Neuronal stem cell (in vitro differentiated cells): ENCODE measurements at regions not wholly inside any gene's neighbourhood (a gene's known extent, or its start where the extent isn't known, plus 50 kb on each side); places are given as distances from the start of the nearest gene placed in this dataset.

Experiments used
- DNase-seq: peaks from one replicate; pipeline ENCODE4 v3.0.0-alpha.2; 2013; ENCODE audit warnings: low spot score
- H2AFZ ChIP-seq: one replicate; pipeline ENCODE4 v1.6.1; 2013; ENCODE audit warnings: mild to moderate bottlenecking, low read length, inconsistent platforms
- H2AK5ac ChIP-seq: 2 replicates; pipeline ENCODE4 v1.6.1; 2013; ENCODE audit warnings: low read depth, mild to moderate bottlenecking, inconsistent platforms, low read length, moderate library complexity, mixed read lengths
- H2BK120ac ChIP-seq: 2 replicates; pipeline ENCODE4 v1.6.1; 2013; ENCODE audit warnings: low read depth, mild to moderate bottlenecking, inconsistent platforms, low read length, moderate library complexity, mixed read lengths
- H2BK12ac ChIP-seq: one replicate; pipeline ENCODE4 v1.6.1; 2013; ENCODE audit warnings: low read length, inconsistent platforms
- H2BK15ac ChIP-seq: 2 replicates; pipeline ENCODE4 v1.6.1; 2013; ENCODE audit warnings: mild to moderate bottlenecking, low read length, inconsistent platforms, mixed read lengths
- H2BK5ac ChIP-seq: one replicate; pipeline ENCODE4 v1.6.1; 2013; ENCODE audit warnings: inconsistent platforms, mild to moderate bottlenecking, low read length, moderate library complexity
- H3K14ac ChIP-seq: one replicate; pipeline ENCODE4 v1.6.1; 2013; ENCODE audit warnings: low read length, inconsistent platforms
- H3K18ac ChIP-seq: 2 replicates; pipeline ENCODE4 v1.6.1; 2013; ENCODE audit warnings: low read length, inconsistent platforms
- H3K23ac ChIP-seq: 2 replicates; pipeline ENCODE4 v1.6.1; 2013; ENCODE audit warnings: low read depth, mild to moderate bottlenecking, mixed read lengths, low read length, inconsistent platforms; ENCODE audit not compliant: poor library complexity
- H3K27ac ChIP-seq: replicated peaks from 3 replicates; pipeline ENCODE4 v1.5.1; 2013; ENCODE audit warnings: low read length, inconsistent platforms
- H3K27me3 ChIP-seq, 3 experiments: 2 replicates each; pipeline ENCODE4 v1.6.1; 2013; ENCODE audit warnings: low read length in 3 of 3, mild to moderate bottlenecking in 2 of 3, inconsistent platforms in 1 of 3, low read depth in 1 of 3, mixed read lengths in 1 of 3, moderate library complexity in 1 of 3; ENCODE audit not compliant: control insufficient read depth in 3 of 3, insufficient read depth in 3 of 3
- H3K36me3 ChIP-seq, 2 donors: replicated peaks in 1 of 2; 2 replicates each; pipeline ENCODE4 v1.6.1; 2013; ENCODE audit warnings: low read length in 2 of 2; ENCODE audit not compliant: control insufficient read depth in 2 of 2, insufficient read depth in 2 of 2
- H3K4ac ChIP-seq: 2 replicates; pipeline ENCODE4 v1.6.1; 2013; ENCODE audit warnings: inconsistent platforms, mild to moderate bottlenecking, low read length, moderate library complexity
- H3K4me1 ChIP-seq, 2 donors: 1 replicate in 1 of 2; 2 replicates in 1 of 2; pipeline ENCODE4 v1.6.1; 2013; ENCODE audit warnings: low read length in 2 of 2, low read depth in 1 of 2; ENCODE audit not compliant: control insufficient read depth in 2 of 2, insufficient read depth in 1 of 2
- H3K4me2 ChIP-seq: one replicate; pipeline ENCODE4 v1.6.1; 2013; ENCODE audit warnings: mild to moderate bottlenecking, low read length, inconsistent platforms; ENCODE audit not compliant: insufficient read depth, poor library complexity, severe bottlenecking
- H3K4me3 ChIP-seq, 2 donors: 2 replicates each; pipeline ENCODE4 v1.5.1; 2013; ENCODE audit warnings: low read length in 2 of 2, mild to moderate bottlenecking in 2 of 2, inconsistent platforms in 1 of 2, moderate library complexity in 1 of 2
- H3K79me1 ChIP-seq: one replicate; pipeline ENCODE4 v1.6.1; 2013; ENCODE audit warnings: low read depth, mild to moderate bottlenecking, inconsistent platforms, low read length, moderate library complexity
- H3K9ac ChIP-seq: one replicate; pipeline ENCODE4 v1.6.1; 2013; ENCODE audit warnings: mild to moderate bottlenecking, low read depth, low read length, inconsistent platforms; ENCODE audit not compliant: poor library complexity
- H3K9me3 ChIP-seq, 2 donors: replicated peaks in 1 of 2; 2 replicates each; pipeline versions ENCODE3 to v1.6.1; 2013; ENCODE audit warnings: low read length in 2 of 2, mild to moderate bottlenecking in 2 of 2, inconsistent platforms in 1 of 2, low read depth in 1 of 2, mixed read lengths in 1 of 2, moderate library complexity in 1 of 2; ENCODE audit not compliant: control insufficient read depth in 2 of 2, insufficient read depth in 1 of 2
- H4K8ac ChIP-seq: one replicate; pipeline ENCODE4 v1.6.1; 2013; ENCODE audit warnings: low read depth, mild to moderate bottlenecking, inconsistent platforms, low read length, moderate library complexity
- H4K91ac ChIP-seq: one replicate; pipeline ENCODE4 v1.6.1; 2013; ENCODE audit warnings: low read length, low read depth, mild to moderate bottlenecking, inconsistent platforms; ENCODE audit not compliant: poor library complexity
- WGBS, 2 donors: extraction: QIAGEN DNeasy Blood & Tissue Kit; methylation state at CpG; one replicate each; pipeline ENCODE4 v1.1.7; 2013; ENCODE audit warnings: missing lambda C conversion rate in 2 of 2, mixed read lengths in 1 of 2; ENCODE audit not compliant: insufficient read length in 2 of 2, insufficient replicate concordance in 1 of 2; ENCODE audit errors: extremely low coverage in 2 of 2; 5-methylcytosine and 5-hydroxymethylcytosine counted together

- Histone ChIP-seq H2AK5ac (no peak overlapping the region), H3K27me3 (peaks cover 0 to 11% (median 0%) of the 10 kb centered on the region in 3 experiments), H2BK12ac (no peak overlapping the region), H3K4me3 (no peak overlapping the region), H2BK120ac (no peak overlapping the region), H3K4me1 (no peaks in the 10 kb centered on the region), H4K91ac (no peak overlapping the region), H4K8ac (no peak overlapping the region), H3K27ac (no peak overlapping the region), H3K4me2 (no peak overlapping the region), H3K9ac (no peak overlapping the region), H3K14ac (no peak overlapping the region), H2AFZ (no peak overlapping the region), H3K4ac (no peak overlapping the region), H3K79me1 (no peaks in the 10 kb centered on the region), H3K18ac (no peak overlapping the region), H2BK15ac (no peak overlapping the region), H3K36me3 (no peaks in the 10 kb centered on the region), H2BK5ac (no peak overlapping the region), H3K23ac (no peak overlapping the region), H3K9me3 (no peaks in the 10 kb centered on the region)
- DNase-seq, result no peak
- no CpG with 5 or more reads among the region's 4 CpGs for WGBS, 2 donors
Measured at GRCh38 chr2:88838165-88838635, 146.7 kb downstream of the RPIA start.

- Histone ChIP-seq H3K4me2 (no peak overlapping the region), H3K23ac (no peak overlapping the region), H3K18ac (no peak overlapping the region), H3K27ac (no peak overlapping the region), H3K27me3 (peaks cover 0 to 16% (median 0%) of the 10 kb centered on the region in 3 experiments), H3K4me1 (no peaks in the 10 kb centered on the region), H3K4ac (no peak overlapping the region), H3K9ac (no peak overlapping the region), H2AFZ (no peak overlapping the region), H2BK5ac (no peak overlapping the region), H2AK5ac (no peak overlapping the region), H3K79me1 (no peaks in the 10 kb centered on the region), H2BK120ac (no peak overlapping the region), H4K8ac (no peak overlapping the region), H3K4me3 (no peak overlapping the region), H3K9me3 (no peaks in the 10 kb centered on the region), H2BK12ac (no peak overlapping the region), H3K14ac (no peak overlapping the region), H2BK15ac (no peak overlapping the region), H4K91ac (no peak overlapping the region), H3K36me3 (no peaks in the 10 kb centered on the region)
- DNase-seq, result no peak
- no CpG with 5 or more reads among the region's 8 CpGs for WGBS, 2 donors
Measured at GRCh38 chr2:88841224-88841929, 149.9 kb downstream of the RPIA start.

GRCh38 chr2:88842656-88843460, 151.4 kb downstream of the RPIA start:
- no peak overlapping the region for H2BK15ac ChIP-seq
- H3K27me3 ChIP-seq, result peaks cover 0 to 13% (median 0%) of the 10 kb centered on the region in 3 experiments
- no peak overlapping the region for H3K14ac ChIP-seq
- no peak overlapping the region for H4K8ac ChIP-seq
- no peak overlapping the region for H4K91ac ChIP-seq
- no CpG with 5 or more reads among the region's 1 CpG for WGBS, 2 donors
- no peaks in the 10 kb centered on the region for H3K36me3 ChIP-seq
- no peaks in the 10 kb centered on the region for H3K9me3 ChIP-seq
- no peaks in the 10 kb centered on the region for H3K79me1 ChIP-seq
- H2BK120ac ChIP-seq, result no peak overlapping the region
- no peak overlapping the region for H2AK5ac ChIP-seq
- no peak overlapping the region for H2AFZ ChIP-seq
- no peak for DNase-seq
- no peak overlapping the region for H3K18ac ChIP-seq
- H3K4me1 ChIP-seq, result no peaks in the 10 kb centered on the region
- no peak overlapping the region for H3K4ac ChIP-seq
- H3K4me3 ChIP-seq, result no peak overlapping the region
- H3K9ac ChIP-seq, result no peak overlapping the region
- no peak overlapping the region for H3K4me2 ChIP-seq
- no peak overlapping the region for H2BK5ac ChIP-seq
- no peak overlapping the region for H3K27ac ChIP-seq
- H2BK12ac ChIP-seq, result no peak overlapping the region
- H3K23ac ChIP-seq, result no peak overlapping the region

GRCh38 chr2:88843651-88844050, 152.2 kb downstream of the RPIA start:
- no peaks in the 10 kb centered on the region for H3K79me1 ChIP-seq
- no peak overlapping the region for H2BK15ac ChIP-seq
- no peaks in the 10 kb centered on the region for H3K36me3 ChIP-seq
- H3K23ac ChIP-seq, result no peak overlapping the region
- no peak overlapping the region for H3K4ac ChIP-seq
- H3K9ac ChIP-seq, result no peak overlapping the region
- no peak overlapping the region for H4K91ac ChIP-seq
- WGBS, 2 donors, result no CpG with 5 or more reads among the region's 2 CpGs
- H4K8ac ChIP-seq, result no peak overlapping the region
- no peak overlapping the region for H2BK12ac ChIP-seq
- H3K18ac ChIP-seq, result no peak overlapping the region
- no peak overlapping the region for H2AK5ac ChIP-seq
- no peak overlapping the region for H3K4me3 ChIP-seq
- no peak overlapping the region for H3K27ac ChIP-seq
- no peak overlapping the region for H3K14ac ChIP-seq
- H2BK5ac ChIP-seq, result no peak overlapping the region
- H2AFZ ChIP-seq, result no peak overlapping the region
- no peaks in the 10 kb centered on the region for H3K4me1 ChIP-seq
- no peak for DNase-seq
- peaks cover 0 to 15% (median 0%) of the 10 kb centered on the region in 3 experiments for H3K27me3 ChIP-seq
- no peak overlapping the region for H3K4me2 ChIP-seq
- H3K9me3 ChIP-seq, result no peaks in the 10 kb centered on the region
- no peak overlapping the region for H2BK120ac ChIP-seq
